ENCODE measurements at regions not wholly inside any gene's neighbourhood (a gene's known extent, or its start where the extent isn't known, plus 50 kb on each side); places are given as distances from the start of the nearest gene placed in this dataset.

- no peak for DNase-seq (ENCODE audit: extremely low read depth, insufficient read length)
- Histone ChIP-seq H3K4me3 (replicated peaks; ENCODE audit: low read depth, low read length) (no peak overlapping the region), H3K27me3 (replicated peaks; ENCODE audit: control insufficient read depth, insufficient read depth, low read length) (no peaks in the 10 kb centered on the region), H3K36me3 (ENCODE audit: control insufficient read depth, insufficient read depth, low read length) (no peaks in the 10 kb centered on the region)
- TF ChIP-seq CTCF (IDR thresholded peaks at IDR 0.05; ENCODE audit: insufficient read depth, low read length, poor library complexity, severe bottlenecking) = no peak
Observed at GRCh38 chr14:51307551-51307950, 67.5 kb downstream of the TMX1 start.

DNA sequence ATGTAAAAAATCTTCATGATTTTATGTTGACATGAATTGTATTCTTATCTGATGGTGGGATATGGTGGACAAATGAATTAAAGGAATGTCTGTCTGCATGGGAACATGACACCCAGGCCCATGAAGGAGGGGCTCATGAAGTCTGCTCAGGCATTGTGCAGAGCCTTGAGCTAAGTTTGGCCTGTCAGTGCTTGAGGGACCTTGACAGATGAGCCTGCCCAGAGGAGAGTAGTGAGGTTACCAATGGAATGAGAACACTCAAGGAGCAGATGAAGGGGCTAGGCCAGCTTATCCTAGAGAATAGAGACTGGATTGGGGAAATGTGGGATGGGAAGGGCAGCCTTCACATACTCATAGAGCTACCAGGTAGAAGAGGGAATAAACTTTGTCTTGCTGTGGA, 68.8 kb downstream of the TMX1 start:
- no peak for DNase-seq (ENCODE audit: extremely low read depth, insufficient read length)
- no peak for TF ChIP-seq CTCF (IDR thresholded peaks at IDR 0.05; ENCODE audit: insufficient read depth, low read length, poor library complexity, severe bottlenecking)

DNA sequence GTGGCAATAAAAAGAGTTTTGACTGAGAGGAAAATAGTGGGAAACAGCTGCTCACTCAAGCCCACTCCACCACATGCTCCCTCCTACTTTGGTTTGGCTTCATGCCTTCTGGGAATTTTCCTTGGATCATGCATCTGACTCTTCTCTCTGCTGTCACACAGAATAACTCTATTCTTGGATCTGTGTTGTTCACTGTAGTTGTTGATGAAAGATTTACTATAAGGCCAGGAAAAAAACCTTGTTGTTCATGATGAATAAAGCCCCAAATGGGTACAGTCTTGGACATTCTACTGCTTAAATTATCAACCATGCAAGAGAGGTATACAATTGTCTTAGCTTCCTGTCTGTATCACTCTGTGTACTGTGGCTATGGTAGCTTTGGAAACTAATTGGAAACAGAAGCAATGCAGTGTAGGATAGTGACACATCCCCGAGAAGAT, 70.5 kb downstream of the TMX1 start:
- no peak for TF ChIP-seq CTCF (IDR thresholded peaks at IDR 0.05; ENCODE audit: insufficient read depth, low read length, poor library complexity, severe bottlenecking)
- no peaks in the 10 kb centered on the region for H3K36me3 ChIP-seq (ENCODE audit: control insufficient read depth, insufficient read depth, low read length)
- H3K27me3 ChIP-seq (replicated peaks; ENCODE audit: control insufficient read depth, insufficient read depth, low read length) = no peaks in the 10 kb centered on the region
- no peak for DNase-seq (ENCODE audit: extremely low read depth, insufficient read length)
- no peak overlapping the region for H3K4me3 ChIP-seq (replicated peaks; ENCODE audit: low read depth, low read length)

More for the DNA sequence above, 68.8 kb downstream of the TMX1 start:
- Histone ChIP-seq H3K4me3 (replicated peaks; ENCODE audit: low read depth, low read length) (no peak overlapping the region), H3K36me3 (ENCODE audit: control insufficient read depth, insufficient read depth, low read length) (no peaks in the 10 kb centered on the region), H3K27me3 (replicated peaks; ENCODE audit: control insufficient read depth, insufficient read depth, low read length) (no peaks in the 10 kb centered on the region)

GRCh38 chr14:51314321-51315015, 74.4 kb downstream of the TMX1 start:
- TF ChIP-seq CTCF (IDR thresholded peaks at IDR 0.05; ENCODE audit: insufficient read depth, low read length, poor library complexity, severe bottlenecking) = no peak
- no peaks in the 10 kb centered on the region for H3K27me3 ChIP-seq (replicated peaks; ENCODE audit: control insufficient read depth, insufficient read depth, low read length)

DNA sequence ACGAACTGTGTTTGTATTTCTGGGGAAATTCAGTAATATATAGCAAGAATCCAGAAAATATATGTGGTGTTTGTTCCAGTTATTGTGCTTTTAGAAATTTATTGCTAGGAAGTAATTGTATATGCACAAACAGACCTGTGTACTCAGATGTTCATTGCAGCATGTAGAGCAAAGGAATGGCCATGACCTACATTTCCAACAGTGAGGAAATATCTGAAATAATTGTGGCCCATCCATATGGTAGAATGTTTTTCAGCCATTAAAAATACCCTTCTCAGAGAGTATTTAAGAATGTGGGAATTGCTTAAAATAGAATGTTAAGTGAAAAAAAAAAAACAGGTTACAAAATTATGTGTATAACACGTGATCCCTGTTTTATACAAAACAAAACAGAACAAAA, 77.3 kb downstream of the TMX1 start:
- no peak for TF ChIP-seq CTCF (IDR thresholded peaks at IDR 0.05; ENCODE audit: insufficient read depth, low read length, poor library complexity, severe bottlenecking)
- no peaks in the 10 kb centered on the region for H3K27me3 ChIP-seq (replicated peaks; ENCODE audit: control insufficient read depth, insufficient read depth, low read length)
- H3K36me3 ChIP-seq (ENCODE audit: control insufficient read depth, insufficient read depth, low read length) = no peaks in the 10 kb centered on the region
- H3K4me3 ChIP-seq (replicated peaks; ENCODE audit: low read depth, low read length) = no peak overlapping the region
- DNase-seq (ENCODE audit: extremely low read depth, insufficient read length) = no peak

More at GRCh38 chr14:51314321-51315015, 74.4 kb downstream of the TMX1 start:
- DNase-seq (ENCODE audit: extremely low read depth, insufficient read length) = no peak
- no peak overlapping the region for H3K4me3 ChIP-seq (replicated peaks; ENCODE audit: low read depth, low read length)
- H3K36me3 ChIP-seq (ENCODE audit: control insufficient read depth, insufficient read depth, low read length) = no peaks in the 10 kb centered on the region

All from GM06990 (cell line).